Prostate gland (tissue), 2 donors: ENCODE measurements at regions not wholly inside any gene's neighbourhood (a gene's known extent, or its start where the extent isn't known, plus 50 kb on each side); places are given as distances from the start of the nearest gene placed in this dataset.

Experiments
- DNase-seq: peaks from one replicate; pipeline ENCODE4 v3.0.0-alpha.2; 2019; ENCODE audit warnings: low spot score
- H3K27ac ChIP-seq, 2 donors: fragments of 200-600 bp; sonication (generic); 2 replicates each; pipeline ENCODE4 v1.5.1; 2017 to 2019
- H3K27me3 ChIP-seq: fragments of 200-600 bp; sonication (generic); replicated peaks from 2 replicates; pipeline ENCODE4 v1.5.1; 2019; ENCODE audit not compliant: insufficient read depth
- H3K36me3 ChIP-seq, 2 donors: fragments of 200-600 bp; sonication (generic); 1 replicate in 1 of 2; 2 replicates in 1 of 2; pipeline versions ENCODE4 v1.5.1 to v1.8.1; 2017 to 2019
- H3K4me1 ChIP-seq: fragments of 200-600 bp; sonication (generic); replicated peaks from 2 replicates; pipeline ENCODE4 v1.5.1; 2019
- H3K4me3 ChIP-seq, 2 donors: fragments of 200-600 bp; sonication (generic); 2 replicates each; pipeline ENCODE4 v1.5.1; 2017 to 2019
- H3K9me3 ChIP-seq: fragments of 200-600 bp; sonication (generic); 2 replicates; pipeline ENCODE4 v1.5.1; 2017
- CTCF ChIP-seq, 4 experiments: fragments of 200-600 bp in 2 of 4; fragments of 450-650 bp in 2 of 4; sonication (generic) in 2 of 4; IDR thresholded peaks; 1 replicate in 3 of 4; 2 replicates in 1 of 4; pipeline ENCODE4 v1.5.1; 2016 to 2019; ENCODE audit warnings: antibody characterized with exemption in 4 of 4, mild to moderate bottlenecking in 2 of 4, moderate library complexity in 2 of 4
- POLR2A ChIP-seq: fragments of 450-650 bp; IDR thresholded peaks from one replicate; pipeline ENCODE4 v1.6.1; 2016; ENCODE audit warnings: antibody characterized with exemption, mild to moderate bottlenecking
- POLR2AphosphoS5 ChIP-seq: sonication (generic); formaldehyde crosslinking; IDR thresholded peaks from one replicate; pipeline ENCODE4 v1.6.1; 2017; ENCODE audit warnings: antibody characterized with exemption
- whole genome bisulfite sequencing: methylation state at CpG from one replicate; pipeline ENCODE4 v1.1.5; 2018; 5-methylcytosine and 5-hydroxymethylcytosine counted together
- intact Hi-C: fragments of 100-400 bp; cut with DNase I; formaldehyde crosslinking; loops from one replicate; pipeline ENCODE4 v1.14.2; 2022

- WGBS: 71% methylated on average over 2 of the region's 2 CpGs
- no peaks in the 10 kb centered on the region for H3K4me1 ChIP-seq
- H3K4me3 ChIP-seq: no peak overlapping the region
- H3K9me3 ChIP-seq: no peaks in the 10 kb centered on the region
- H3K27me3 ChIP-seq: no peaks in the 10 kb centered on the region
- TF ChIP-seq POLR2A (no peak), POLR2AphosphoS5 (no peak), CTCF (IDR thresholded peaks at IDR 0.05) (no peak)
- no peak overlapping the region for H3K27ac ChIP-seq
- DNase-seq: no peak
- no peaks in the 10 kb centered on the region for H3K36me3 ChIP-seq
- intact Hi-C loops: no loop called here
Observed at GRCh38 chr3:22262386-22262785, 511.4 kb upstream of the ZNF385D start.

GRCh38 chr3:22263042-22263441 is 512.0 kb upstream of the ZNF385D start:
- Histone ChIP-seq H3K27ac (no peak overlapping the region), H3K4me1 (no peaks in the 10 kb centered on the region), H3K36me3 (no peaks in the 10 kb centered on the region), H3K27me3 (no peaks in the 10 kb centered on the region), H3K9me3 (no peaks in the 10 kb centered on the region), H3K4me3 (no peak overlapping the region)
- intact Hi-C loops: no loop called here
- 88% methylated on average over 2 of the region's 2 CpGs for WGBS
- no peak for TF ChIP-seq POLR2AphosphoS5
- no peak for TF ChIP-seq CTCF (IDR thresholded peaks at IDR 0.05)
- no peak for TF ChIP-seq POLR2A
- DNase-seq: no peak

GRCh38 chr3:22265403-22265802 is 514.4 kb upstream of the ZNF385D start:
- no peak overlapping the region for H3K4me3 ChIP-seq
- no peaks in the 10 kb centered on the region for H3K27me3 ChIP-seq
- DNase-seq: no peak
- 71% methylated on average over 5 of the region's 5 CpGs for WGBS
- no peak overlapping the region for H3K27ac ChIP-seq
- TF ChIP-seq POLR2A: no peak
- TF ChIP-seq POLR2AphosphoS5: no peak
- no peak for TF ChIP-seq CTCF (IDR thresholded peaks at IDR 0.05)
- intact Hi-C loops: no loop called here
- no peaks in the 10 kb centered on the region for H3K36me3 ChIP-seq
- no peaks in the 10 kb centered on the region for H3K9me3 ChIP-seq
- no peaks in the 10 kb centered on the region for H3K4me1 ChIP-seq

- H3K9me3 ChIP-seq: no peaks in the 10 kb centered on the region
Observed at GRCh38 chr3:22269831-22270230, 518.8 kb upstream of the ZNF385D start.

More at GRCh38 chr3:22269831-22270230, 518.8 kb upstream of the ZNF385D start:
- intact Hi-C loops: no loop called here
- Histone ChIP-seq H3K4me3 (no peak overlapping the region), H3K27ac (no peak overlapping the region), H3K27me3 (no peaks in the 10 kb centered on the region), H3K4me1 (no peaks in the 10 kb centered on the region), H3K36me3 (no peaks in the 10 kb centered on the region)
- no peak for DNase-seq
- TF ChIP-seq CTCF (IDR thresholded peaks at IDR 0.05) (no peak), POLR2A (no peak), POLR2AphosphoS5 (no peak)
- 41% methylated on average over 2 of the region's 2 CpGs for WGBS
